ENCODE measurements at regions not wholly inside any gene's neighbourhood (a gene's known extent, or its start where the extent isn't known, plus 50 kb on each side); places are given as distances from the start of the nearest gene placed in this dataset.

DNA sequence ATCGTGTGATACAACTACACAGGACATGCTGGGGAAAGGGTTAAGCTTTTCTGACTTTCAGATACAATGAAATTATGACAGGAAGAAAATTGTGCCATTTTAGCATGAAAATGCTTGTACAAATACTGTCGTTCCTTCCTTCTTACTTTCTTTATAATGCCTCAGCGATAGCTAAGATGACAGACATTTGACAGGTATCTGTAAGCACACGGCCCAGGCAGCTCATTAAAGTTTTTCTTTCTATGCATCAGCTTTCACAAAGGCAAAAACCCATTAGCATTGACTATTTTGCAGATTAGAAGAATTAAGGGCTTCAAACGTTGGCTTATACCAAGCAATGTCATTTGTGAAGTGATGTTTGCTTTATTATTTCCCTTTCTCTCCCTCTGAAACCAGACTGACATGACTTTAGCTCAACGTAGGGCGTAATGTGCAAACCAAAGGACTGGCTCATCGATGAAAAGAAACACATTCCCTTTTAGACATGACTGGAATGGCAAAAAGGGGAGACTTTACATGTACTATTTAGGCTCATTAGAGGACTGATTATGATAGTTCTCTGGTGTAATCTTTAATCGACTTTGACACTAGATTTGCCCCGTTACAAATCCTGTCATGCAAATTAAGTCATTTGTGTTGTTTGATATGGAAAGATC is 258.4 kb upstream of the SP8 start:
- TF ChIP-seq, protein P1, sequence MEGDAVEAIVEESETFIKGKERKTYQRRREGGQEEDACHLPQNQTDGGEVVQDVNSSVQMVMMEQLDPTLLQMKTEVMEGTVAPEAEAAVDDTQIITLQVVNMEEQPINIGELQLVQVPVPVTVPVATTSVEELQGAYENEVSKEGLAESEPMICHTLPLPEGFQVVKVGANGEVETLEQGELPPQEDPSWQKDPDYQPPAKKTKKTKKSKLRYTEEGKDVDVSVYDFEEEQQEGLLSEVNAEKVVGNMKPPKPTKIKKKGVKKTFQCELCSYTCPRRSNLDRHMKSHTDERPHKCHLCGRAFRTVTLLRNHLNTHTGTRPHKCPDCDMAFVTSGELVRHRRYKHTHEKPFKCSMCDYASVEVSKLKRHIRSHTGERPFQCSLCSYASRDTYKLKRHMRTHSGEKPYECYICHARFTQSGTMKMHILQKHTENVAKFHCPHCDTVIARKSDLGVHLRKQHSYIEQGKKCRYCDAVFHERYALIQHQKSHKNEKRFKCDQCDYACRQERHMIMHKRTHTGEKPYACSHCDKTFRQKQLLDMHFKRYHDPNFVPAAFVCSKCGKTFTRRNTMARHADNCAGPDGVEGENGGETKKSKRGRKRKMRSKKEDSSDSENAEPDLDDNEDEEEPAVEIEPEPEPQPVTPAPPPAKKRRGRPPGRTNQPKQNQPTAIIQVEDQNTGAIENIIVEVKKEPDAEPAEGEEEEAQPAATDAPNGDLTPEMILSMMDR (IDR thresholded peaks at IDR 0.05; ENCODE audit: borderline replicate concordance, extremely low read depth, low read length, poor library complexity, severe bottlenecking): no peak
- TF ChIP-seq EZH2 (IDR thresholded peaks at IDR 0.05; ENCODE audit: borderline replicate concordance, low read depth, low read length, severe bottlenecking): no peak

Data from DND-41 (cell line).